ENCODE measurements at regions not wholly inside any gene's neighbourhood (a gene's known extent, or its start where the extent isn't known, plus 50 kb on each side); places are given as distances from the start of the nearest gene placed in this dataset.

DNA sequence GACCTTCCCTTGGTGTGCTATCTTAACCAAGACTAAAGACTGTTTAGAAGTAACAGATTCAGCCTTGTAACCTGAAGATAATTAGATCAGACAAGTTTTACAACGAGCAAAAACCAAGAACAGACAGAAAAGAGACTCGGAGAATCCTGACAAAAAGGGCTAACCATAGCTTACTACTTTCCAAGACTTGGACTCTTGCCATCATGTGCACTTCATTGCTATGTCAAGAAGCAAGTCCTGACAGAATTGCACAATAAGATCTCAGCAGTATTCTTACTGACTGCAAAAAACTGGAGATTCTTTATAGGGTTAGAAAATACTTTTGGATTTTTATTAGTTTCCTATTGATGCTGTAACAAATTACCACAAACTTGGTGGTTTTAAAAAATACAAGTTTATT lies 1539.0 kb upstream of the NUDT12 start:
- TF ChIP-seq POLR2AphosphoS5 (IDR thresholded peaks at IDR 0.05; ENCODE audit: low read depth, low read length) (no peak), TAF1 (IDR thresholded peaks at IDR 0.05; ENCODE audit: borderline replicate concordance, insufficient read depth, low read length) (no peak), REST (IDR thresholded peaks at IDR 0.05; ENCODE audit: insufficient read depth in 1 of 2, low read depth in 2 of 2, low read length in 2 of 2) (no peak), FOXP2 (optimal IDR thresholded peaks at IDR 0.05; ENCODE audit: borderline replicate concordance, extremely low read depth, extremely low read length, insufficient read depth) (no peak)

DNA sequence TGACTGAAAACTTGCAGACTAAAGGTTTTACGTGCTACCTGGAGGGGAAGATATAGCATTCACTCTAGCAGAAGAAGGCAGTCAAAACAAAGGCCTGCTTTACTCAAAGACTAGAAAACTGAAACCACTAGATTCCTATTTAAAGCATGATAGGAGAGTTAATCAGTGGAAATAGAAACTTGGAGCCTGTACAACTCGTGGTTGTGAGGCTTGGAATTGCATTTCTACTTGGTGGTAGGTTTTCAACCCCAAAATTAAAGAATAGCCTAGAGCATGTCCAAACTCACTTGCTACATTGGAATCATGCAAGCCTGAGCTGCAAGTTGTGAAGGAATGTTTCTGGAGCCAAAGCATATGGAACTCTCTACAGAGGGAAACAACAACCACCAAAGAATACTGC lies 1526.4 kb upstream of the NUDT12 start:
- TF ChIP-seq FOXP2 (optimal IDR thresholded peaks at IDR 0.05; ENCODE audit: borderline replicate concordance, extremely low read depth, extremely low read length, insufficient read depth) = no peak
- no peak for TF ChIP-seq REST (IDR thresholded peaks at IDR 0.05; ENCODE audit: insufficient read depth in 1 of 2, low read depth in 2 of 2, low read length in 2 of 2)
- no peak for TF ChIP-seq TAF1 (IDR thresholded peaks at IDR 0.05; ENCODE audit: borderline replicate concordance, insufficient read depth, low read length)
- no peak for TF ChIP-seq POLR2AphosphoS5 (IDR thresholded peaks at IDR 0.05; ENCODE audit: low read depth, low read length)
- no peak for TF ChIP-seq SIN3A (IDR thresholded peaks at IDR 0.05; ENCODE audit: borderline replicate concordance, insufficient read depth, low read length)

DNA sequence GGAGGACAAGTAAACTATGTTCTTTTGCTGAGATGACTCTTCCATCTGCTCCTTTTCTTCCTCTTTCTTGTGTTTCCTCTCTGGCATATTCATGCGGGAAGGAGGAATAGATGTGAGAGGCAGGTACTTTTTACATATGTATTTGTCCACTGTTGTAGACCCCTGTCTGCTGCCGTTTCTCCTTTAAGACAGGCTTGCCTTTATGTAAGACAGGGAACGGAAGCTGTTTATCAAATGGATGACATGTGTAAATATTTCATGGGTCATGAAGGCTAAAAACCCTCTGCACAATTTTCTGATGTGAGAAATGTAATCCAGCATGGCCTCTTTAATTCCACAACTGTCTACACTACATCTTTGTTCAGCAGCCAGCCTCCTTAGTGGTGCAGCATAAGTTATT lies 1525.5 kb upstream of the NUDT12 start:
- TF ChIP-seq POLR2AphosphoS5 (IDR thresholded peaks at IDR 0.05; ENCODE audit: low read depth, low read length) (no peak), SIN3A (IDR thresholded peaks at IDR 0.05; ENCODE audit: borderline replicate concordance, insufficient read depth, low read length) (no peak), REST (IDR thresholded peaks at IDR 0.05; ENCODE audit: insufficient read depth in 1 of 2, low read depth in 2 of 2, low read length in 2 of 2) (no peak), FOXP2 (optimal IDR thresholded peaks at IDR 0.05; ENCODE audit: borderline replicate concordance, extremely low read depth, extremely low read length, insufficient read depth) (no peak), TAF1 (IDR thresholded peaks at IDR 0.05; ENCODE audit: borderline replicate concordance, insufficient read depth, low read length) (no peak)

GRCh38 chr5:105057893-105058292 lies 1495.3 kb upstream of the NUDT12 start:
- TF ChIP-seq SIN3A (IDR thresholded peaks at IDR 0.05; ENCODE audit: borderline replicate concordance, insufficient read depth, low read length) (no peak), FOXP2 (optimal IDR thresholded peaks at IDR 0.05; ENCODE audit: borderline replicate concordance, extremely low read depth, extremely low read length, insufficient read depth) (no peak), TAF1 (IDR thresholded peaks at IDR 0.05; ENCODE audit: borderline replicate concordance, insufficient read depth, low read length) (no peak), POLR2AphosphoS5 (IDR thresholded peaks at IDR 0.05; ENCODE audit: low read depth, low read length) (no peak), REST (IDR thresholded peaks at IDR 0.05; ENCODE audit: insufficient read depth in 1 of 2, low read depth in 2 of 2, low read length in 2 of 2) (no peak)

DNA sequence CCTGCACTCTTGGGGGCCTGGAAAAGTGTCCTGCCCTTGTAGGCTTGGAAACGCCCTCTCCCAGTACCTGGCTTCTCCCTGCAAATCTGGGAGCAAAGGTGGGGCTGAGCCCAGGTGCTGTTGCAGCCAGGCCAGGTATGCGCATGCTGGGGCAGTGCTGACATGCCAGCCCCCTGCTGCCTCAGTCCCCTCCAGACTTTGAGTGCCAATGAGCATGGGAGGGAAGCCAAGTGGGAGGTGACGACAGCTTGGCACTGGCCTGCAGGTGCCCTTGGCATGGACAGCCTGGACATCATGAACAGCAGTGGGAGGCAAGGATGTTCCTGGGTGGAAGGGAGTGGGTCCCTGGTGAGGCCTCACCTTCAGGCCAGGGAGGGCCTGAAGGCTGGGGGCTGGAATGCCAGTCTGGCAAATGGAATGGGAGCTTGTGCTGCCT lies 1494.4 kb upstream of the NUDT12 start:
- TF ChIP-seq POLR2AphosphoS5 (IDR thresholded peaks at IDR 0.05; ENCODE audit: low read depth, low read length) = no peak
- no peak for TF ChIP-seq REST (IDR thresholded peaks at IDR 0.05; ENCODE audit: insufficient read depth in 1 of 2, low read depth in 2 of 2, low read length in 2 of 2)
- TF ChIP-seq TAF1 (IDR thresholded peaks at IDR 0.05; ENCODE audit: borderline replicate concordance, insufficient read depth, low read length) = no peak
- TF ChIP-seq SIN3A (IDR thresholded peaks at IDR 0.05; ENCODE audit: borderline replicate concordance, insufficient read depth, low read length) = no peak
- TF ChIP-seq FOXP2 (optimal IDR thresholded peaks at IDR 0.05; ENCODE audit: borderline replicate concordance, extremely low read depth, extremely low read length, insufficient read depth) = no peak

Data from PFSK-1 (cell line).